IMR-90 (cell line): ENCODE measurements at regions not wholly inside any gene's neighbourhood (a gene's known extent, or its start where the extent isn't known, plus 50 kb on each side); places are given as distances from the start of the nearest gene placed in this dataset.

Experiments
- ATAC-seq: fragments of 200-7000 bp; cut with Tn5 transposase; 2 replicates; pipeline ENCODE4 v1.9.1; 2020; ENCODE audit warnings: low read depth, mild to moderate bottlenecking, moderate library complexity
- BruUV-seq: library from RNA; stranded (reverse); fragments of 400-500 nt; replicated peaks from 2 replicates; lab custom pipeline; 2021; lab: Mats Ljungman, UMichigan
- CTCF ChIA-PET: fragments of 300-600 bp; formaldehyde crosslinking; extraction: SDS; loops from one replicate; lab custom pipeline; 2021; ENCODE audit warnings: antibody characterized with exemption; lab: Yijun Ruan, JAX
- POLR2A ChIA-PET: fragments of 300-600 bp; sonication (Branson Sonifier 250); formaldehyde crosslinking; loops from one replicate; lab custom pipeline; 2022; ENCODE audit warnings: antibody characterized with exemption; ENCODE audit not compliant: unreplicated experiment; lab: Charles Lee
- DNase-seq: peaks from one replicate; pipeline ENCODE4 v3.0.0; 2013
- H2AFZ ChIP-seq: replicated peaks from 2 replicates; pipeline ENCODE3; 2013; ENCODE audit warnings: low read length, mild to moderate bottlenecking; ENCODE audit not compliant: poor library complexity
- H2AK5ac ChIP-seq: 2 replicates; pipeline ENCODE4 v1.6.1; 2013; ENCODE audit warnings: low read depth, low read length, inconsistent platforms
- H2AK9ac ChIP-seq: replicated peaks from 2 replicates; pipeline ENCODE3; 2013; ENCODE audit warnings: mild to moderate bottlenecking, low read depth, low read length, moderate library complexity; ENCODE audit not compliant: poor library complexity
- H2BK120ac ChIP-seq: 2 replicates; pipeline ENCODE4 v1.6.1; 2013; ENCODE audit warnings: low read depth, low read length, inconsistent platforms
- H2BK15ac ChIP-seq: 3 replicates; pipeline ENCODE4 v1.6.1; 2013; ENCODE audit warnings: low read depth, low read length, inconsistent platforms
- H2BK20ac ChIP-seq: 2 replicates; pipeline ENCODE4 v1.6.1; 2013; ENCODE audit warnings: low read depth, mild to moderate bottlenecking, inconsistent platforms, low read length, moderate library complexity
- H2BK5ac ChIP-seq: 2 replicates; pipeline ENCODE4 v1.6.1; 2013; ENCODE audit warnings: mild to moderate bottlenecking, low read depth, low read length, inconsistent platforms; ENCODE audit not compliant: poor library complexity, severe bottlenecking
- H3K14ac ChIP-seq: replicated peaks from 2 replicates; pipeline ENCODE4 v1.6.1; 2013; ENCODE audit warnings: low read depth, low read length, inconsistent platforms
- H3K18ac ChIP-seq: 2 replicates; pipeline ENCODE4 v1.6.1; 2013; ENCODE audit warnings: low read depth, low read length, control low read depth
- H3K23ac ChIP-seq: 2 replicates; pipeline ENCODE4 v1.6.1; 2013; ENCODE audit warnings: low read depth, low read length, inconsistent platforms
- H3K27ac ChIP-seq: 2 replicates; pipeline ENCODE4 v1.5.1; 2013; ENCODE audit warnings: mild to moderate bottlenecking, control low read depth, low read length; ENCODE audit not compliant: insufficient read depth
- H3K27me3 ChIP-seq: 2 replicates; pipeline ENCODE4 v1.6.1; 2013; ENCODE audit warnings: low read length; ENCODE audit not compliant: control insufficient read depth, insufficient read depth
- H3K36me3 ChIP-seq: 2 replicates; pipeline ENCODE4 v1.6.1; 2013; ENCODE audit warnings: low read length, mixed read lengths; ENCODE audit not compliant: control insufficient read depth, insufficient read depth
- H3K4ac ChIP-seq: 2 replicates; pipeline ENCODE4 v1.6.1; 2013; ENCODE audit warnings: low read depth, low read length, inconsistent platforms
- H3K4me1 ChIP-seq: 2 replicates; pipeline ENCODE4 v1.6.1; 2013; ENCODE audit warnings: low read length, mixed read lengths; ENCODE audit not compliant: control insufficient read depth, insufficient read depth
- H3K4me2 ChIP-seq: 2 replicates; pipeline ENCODE4 v1.6.1; 2013; ENCODE audit warnings: low read depth, mild to moderate bottlenecking, control low read depth, low read length, moderate library complexity
- H3K4me3 ChIP-seq: 2 replicates; pipeline ENCODE4 v1.5.1; 2013; ENCODE audit warnings: low read depth, mild to moderate bottlenecking, control low read depth, low read length, moderate library complexity; ENCODE audit not compliant: insufficient read depth
- H3K56ac ChIP-seq: 2 replicates; pipeline ENCODE4 v1.6.1; 2013; ENCODE audit warnings: low read length, inconsistent platforms; ENCODE audit not compliant: insufficient read depth; ENCODE audit errors: extremely low read depth
- H3K79me1 ChIP-seq, 2 experiments: 2 replicates each; pipeline ENCODE4 v1.6.1; 2013; ENCODE audit warnings: low read length in 2 of 2, inconsistent platforms in 1 of 2, low read depth in 1 of 2
- H3K9ac ChIP-seq: 2 replicates; pipeline ENCODE4 v1.6.1; 2013; ENCODE audit warnings: low read depth, low read length, control low read depth
- H3K9me1 ChIP-seq: 2 replicates; pipeline ENCODE4 v1.6.1; 2013; ENCODE audit warnings: low read length, inconsistent platforms; ENCODE audit not compliant: insufficient read depth
- H3K9me3 ChIP-seq: 2 replicates; pipeline ENCODE4 v1.6.1; 2013; ENCODE audit warnings: low read length; ENCODE audit not compliant: control insufficient read depth, insufficient read depth
- H4K20me1 ChIP-seq: 2 replicates; pipeline ENCODE4 v1.6.1; 2013; ENCODE audit warnings: low read length, inconsistent platforms; ENCODE audit not compliant: insufficient read depth
- H4K5ac ChIP-seq: 2 replicates; pipeline ENCODE4 v1.6.1; 2013; ENCODE audit warnings: mild to moderate bottlenecking, low read depth, low read length, control low read depth
- H4K8ac ChIP-seq, 2 experiments: 2 replicates each; pipeline ENCODE4 v1.6.1; 2013; ENCODE audit warnings: low read depth in 2 of 2, low read length in 2 of 2, control low read depth in 1 of 2, inconsistent platforms in 1 of 2
- H4K91ac ChIP-seq: 2 replicates; pipeline ENCODE4 v1.6.1; 2013; ENCODE audit warnings: low read depth, low read length, inconsistent platforms; ENCODE audit not compliant: insufficient read depth
- BHLHE40 ChIP-seq: fragments of 150-350 bp; IDR thresholded peaks from 2 replicates; pipeline ENCODE4 v1.6.1; 2016; ENCODE audit warnings: mild to moderate bottlenecking, low read depth, low read length
- CEBPB ChIP-seq: IDR thresholded peaks from 2 replicates; pipeline ENCODE4 v1.6.1; 2012; ENCODE audit warnings: low read depth, low read length, improper control_type of control experiment
- CHD1 ChIP-seq: IDR thresholded peaks from 2 replicates; pipeline ENCODE4 v1.6.1; 2012; ENCODE audit warnings: low read depth, low read length, improper control_type of control experiment
- FOS ChIP-seq: fragments of 150-350 bp; IDR thresholded peaks from 2 replicates; pipeline ENCODE4 v1.6.1; 2016; ENCODE audit warnings: low read depth, low read length
- MAFK ChIP-seq: IDR thresholded peaks from 2 replicates; pipeline ENCODE4 v1.6.1; 2012; ENCODE audit warnings: low read depth, low read length, improper control_type of control experiment
- MXI1 ChIP-seq: IDR thresholded peaks from 2 replicates; pipeline ENCODE4 v1.6.1; 2012; ENCODE audit warnings: low read depth, mild to moderate bottlenecking, low read length, moderate library complexity, borderline replicate concordance
- NFE2L2 ChIP-seq: fragments of 150-350 bp; IDR thresholded peaks from 2 replicates; pipeline ENCODE4 v1.6.1; 2016; ENCODE audit warnings: low read depth, mild to moderate bottlenecking, low read length
- POLR2A ChIP-seq: IDR thresholded peaks from 2 replicates; pipeline ENCODE4 v1.6.1; 2012; ENCODE audit warnings: mild to moderate bottlenecking, low read depth, low read length
- RFX5 ChIP-seq: IDR thresholded peaks from 2 replicates; pipeline ENCODE4 v1.8.0; 2012; ENCODE audit warnings: low read depth, mild to moderate bottlenecking, low read length, moderate library complexity
- SMC3 ChIP-seq: fragments of 150-350 bp; IDR thresholded peaks from 2 replicates; pipeline ENCODE4 v1.6.1; 2016; ENCODE audit warnings: low read depth, mild to moderate bottlenecking, antibody characterized with exemption, low read length, moderate library complexity
- USF2 ChIP-seq: fragments of 150-350 bp; IDR thresholded peaks from 2 replicates; pipeline ENCODE4 v1.6.1; 2017; ENCODE audit warnings: mild to moderate bottlenecking, antibody characterized with exemption, low read length, low read depth
- dilution Hi-C: fragments of 300-500 bp; cut with HindIII; formaldehyde crosslinking; loops from one replicate; pipeline ENCODE4 v1.14.3; 2018; ENCODE audit warnings: low sequenced_read_pairs; ENCODE audit not compliant: unreplicated experiment
- in situ Hi-C: fragments of 300-500 bp; cut with MboI; formaldehyde crosslinking; loops from 3 replicates; pipeline ENCODE4 v1.14.3; 2019; ENCODE audit warnings: low sequenced_read_pairs, inconsistent platforms, mixed read lengths
- intact Hi-C: fragments of 100-400 bp; cut with micrococcal nuclease; formaldehyde crosslinking; loops from 2 replicates; pipeline ENCODE4 v1.10.0; 2022

GRCh38 chr10:47233631-47234030 lies 66.4 kb upstream of the GDF10 start:
- no peak overlapping the region for H3K4me3 ChIP-seq
- ChIA-PET POLR2A (no interaction called here), CTCF (no interaction called here)
- peaks cover 5% of the 10 kb centered on the region for H3K9me3 ChIP-seq
- H3K4me1 ChIP-seq, result no peaks in the 10 kb centered on the region
- TF ChIP-seq CEBPB (no peak), SMC3 (no peak), CHD1 (no peak), POLR2A (no peak), FOS (no peak), USF2 (no peak), MAFK (no peak), NFE2L2 (no peak), BHLHE40 (no peak), MXI1 (no peak), RFX5 (no peak)
- ATAC-seq, result no peak
- no TSS peak for BruUV-seq
- in situ Hi-C loops (no loop called here), intact Hi-C loops (no loop called here), dilution Hi-C loops (no loop called here)
- H2BK20ac ChIP-seq, result no peak overlapping the region
- H3K79me1 ChIP-seq, result no peaks in the 10 kb centered on the region
- no peak overlapping the region for H2AK5ac ChIP-seq
- no peaks in the 10 kb centered on the region for H4K20me1 ChIP-seq
- no peak overlapping the region for H2BK15ac ChIP-seq
- peaks cover 16% of the 10 kb centered on the region for H3K27me3 ChIP-seq
- H2AK9ac ChIP-seq, result no peak overlapping the region
- no peak overlapping the region for H2BK5ac ChIP-seq
- no peak overlapping the region for H2AFZ ChIP-seq
- H3K23ac ChIP-seq, result no peak overlapping the region
- H3K14ac ChIP-seq, result no peak overlapping the region
- H3K9me1 ChIP-seq, result no peaks in the 10 kb centered on the region
- no peak overlapping the region for H3K18ac ChIP-seq
- H4K91ac ChIP-seq, result no peak overlapping the region
- no peaks in the 10 kb centered on the region for H3K36me3 ChIP-seq
- H3K4me2 ChIP-seq, result no peak overlapping the region
- no peak overlapping the region for H3K27ac ChIP-seq
- H4K8ac ChIP-seq, result no peak overlapping the region
- H2BK120ac ChIP-seq, result no peak overlapping the region
- H3K9ac ChIP-seq, result no peak overlapping the region
- no peak overlapping the region for H4K5ac ChIP-seq
- DNase-seq, result no peak
- H3K4ac ChIP-seq, result no peak overlapping the region
- no peak overlapping the region for H3K56ac ChIP-seq
